DND-41 (cell line): ENCODE measurements at regions not wholly inside any gene's neighbourhood (a gene's known extent, or its start where the extent isn't known, plus 50 kb on each side); places are given as distances from the start of the nearest gene placed in this dataset.

Source experiments
- ATAC-seq: fragments of 200-7000 bp; cut with Tn5 transposase; 3 replicates; pipeline ENCODE4 v1.9.1; 2021; ENCODE audit warnings: low read depth; ENCODE audit not compliant: insufficient read depth
- DNase-seq: peaks from one replicate; pipeline ENCODE4 v3.0.0-alpha.2; 2020
- H2AFZ ChIP-seq: 2 replicates; pipeline ENCODE4 v1.6.0; 2012; ENCODE audit warnings: low read depth, low read length
- H3K27ac ChIP-seq: 2 replicates; pipeline ENCODE4 v1.5.1; 2012; ENCODE audit warnings: low read length, inconsistent platforms
- H3K27me3 ChIP-seq: fragments of 200-600 bp; sonication (generic); 2 replicates; pipeline ENCODE4 v1.6.0; 2012; ENCODE audit warnings: low read length, mild to moderate bottlenecking, inconsistent platforms; ENCODE audit not compliant: insufficient read depth, poor library complexity
- H3K36me3 ChIP-seq: 2 replicates; pipeline ENCODE4 v1.5.1; 2012; ENCODE audit warnings: low read length, inconsistent platforms; ENCODE audit not compliant: insufficient read depth
- H3K4me1 ChIP-seq: 2 replicates; pipeline ENCODE4 v1.5.1; 2012; ENCODE audit warnings: mild to moderate bottlenecking, low read length; ENCODE audit not compliant: insufficient read depth
- H3K4me2 ChIP-seq: 2 replicates; pipeline ENCODE4 v1.6.0; 2012; ENCODE audit warnings: mild to moderate bottlenecking, moderate library complexity, low read length, inconsistent platforms; ENCODE audit not compliant: insufficient read depth
- H3K4me3 ChIP-seq, 2 experiments: fragments of 200-600 bp in 1 of 2; shearing (Covaris generic) in 1 of 2; 2 replicates each; pipeline ENCODE4 v1.5.1; 2012 to 2016; ENCODE audit warnings: inconsistent platforms in 2 of 2, low read length in 2 of 2, mild to moderate bottlenecking in 2 of 2, low read depth in 1 of 2, moderate library complexity in 1 of 2
- H3K79me2 ChIP-seq: 2 replicates; pipeline ENCODE4 v1.6.0; 2012; ENCODE audit warnings: low read length, inconsistent platforms; ENCODE audit not compliant: insufficient read depth
- H3K9ac ChIP-seq: 2 replicates; pipeline ENCODE4 v1.6.0; 2012; ENCODE audit warnings: low read depth, mild to moderate bottlenecking, inconsistent platforms, low read length, moderate library complexity
- H3K9me3 ChIP-seq: 2 replicates; pipeline ENCODE4 v1.5.1; 2012; ENCODE audit warnings: low read length, moderate library complexity, mild to moderate bottlenecking, inconsistent platforms; ENCODE audit not compliant: insufficient read depth, severe bottlenecking
- H4K20me1 ChIP-seq: 2 replicates; pipeline ENCODE4 v1.6.0; 2012; ENCODE audit warnings: low read length; ENCODE audit not compliant: insufficient read depth
- EZH2 ChIP-seq: IDR thresholded peaks from 3 replicates; pipeline ENCODE4 v1.6.1; 2012; ENCODE audit warnings: borderline replicate concordance, low read depth, mild to moderate bottlenecking, moderate library complexity, low read length, inconsistent platforms; ENCODE audit not compliant: severe bottlenecking
- TF ChIP-seq, protein P1 (sequence below): IDR thresholded peaks from 2 replicates; pipeline ENCODE4 v1.5.1; 2012; ENCODE audit warnings: borderline replicate concordance, low read length, moderate library complexity, mild to moderate bottlenecking; ENCODE audit not compliant: poor library complexity, severe bottlenecking; ENCODE audit errors: extremely low read depth

DNA sequence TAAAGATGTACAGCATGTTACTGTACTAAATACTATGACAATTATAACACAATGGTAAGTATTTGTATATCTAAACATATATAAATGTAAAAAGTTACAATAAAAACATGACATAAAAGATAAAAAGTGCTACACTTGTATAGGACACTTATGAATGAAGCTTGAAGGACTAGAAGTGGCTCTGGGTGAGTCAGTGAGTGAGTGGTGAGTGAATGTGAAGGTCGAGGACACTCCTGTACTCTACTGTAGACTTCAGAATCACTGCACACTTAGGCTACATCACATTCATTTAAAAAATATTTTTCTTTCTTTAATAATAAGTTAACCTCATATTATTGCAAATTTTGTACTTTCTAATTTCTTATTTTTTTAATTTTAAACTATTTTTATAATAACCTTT is 1476.7 kb upstream of the CDH8 start:
- H3K27me3 ChIP-seq = no peaks in the 10 kb centered on the region

DNA sequence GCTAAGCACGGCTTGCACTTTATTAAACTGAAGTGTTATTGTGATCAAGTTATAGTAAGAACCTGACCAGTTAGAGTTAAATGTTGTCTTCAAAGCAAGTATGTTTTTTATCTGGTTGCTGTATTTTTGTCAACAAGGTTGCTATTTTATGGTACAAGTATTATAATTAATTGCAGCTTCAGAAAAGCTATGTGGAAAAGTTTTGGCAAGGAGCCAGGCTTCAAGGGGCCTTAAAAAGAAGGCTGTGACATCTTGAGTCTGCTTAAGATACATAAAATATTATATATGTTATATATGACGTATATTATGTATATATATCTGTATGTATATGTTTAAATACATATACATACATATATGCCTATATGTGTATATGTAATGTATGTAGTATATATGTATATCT is 1461.2 kb upstream of the CDH8 start:
- H2AFZ ChIP-seq = no peak overlapping the region
- no peaks in the 10 kb centered on the region for H3K27me3 ChIP-seq
- H3K27ac ChIP-seq = no peak overlapping the region
- no peaks in the 10 kb centered on the region for H3K9me3 ChIP-seq
- TF ChIP-seq, protein P1, sequence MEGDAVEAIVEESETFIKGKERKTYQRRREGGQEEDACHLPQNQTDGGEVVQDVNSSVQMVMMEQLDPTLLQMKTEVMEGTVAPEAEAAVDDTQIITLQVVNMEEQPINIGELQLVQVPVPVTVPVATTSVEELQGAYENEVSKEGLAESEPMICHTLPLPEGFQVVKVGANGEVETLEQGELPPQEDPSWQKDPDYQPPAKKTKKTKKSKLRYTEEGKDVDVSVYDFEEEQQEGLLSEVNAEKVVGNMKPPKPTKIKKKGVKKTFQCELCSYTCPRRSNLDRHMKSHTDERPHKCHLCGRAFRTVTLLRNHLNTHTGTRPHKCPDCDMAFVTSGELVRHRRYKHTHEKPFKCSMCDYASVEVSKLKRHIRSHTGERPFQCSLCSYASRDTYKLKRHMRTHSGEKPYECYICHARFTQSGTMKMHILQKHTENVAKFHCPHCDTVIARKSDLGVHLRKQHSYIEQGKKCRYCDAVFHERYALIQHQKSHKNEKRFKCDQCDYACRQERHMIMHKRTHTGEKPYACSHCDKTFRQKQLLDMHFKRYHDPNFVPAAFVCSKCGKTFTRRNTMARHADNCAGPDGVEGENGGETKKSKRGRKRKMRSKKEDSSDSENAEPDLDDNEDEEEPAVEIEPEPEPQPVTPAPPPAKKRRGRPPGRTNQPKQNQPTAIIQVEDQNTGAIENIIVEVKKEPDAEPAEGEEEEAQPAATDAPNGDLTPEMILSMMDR = no peak
- no peak for TF ChIP-seq EZH2
- no peak overlapping the region for H3K4me2 ChIP-seq
- no peaks in the 10 kb centered on the region for H4K20me1 ChIP-seq
- no peaks in the 10 kb centered on the region for H3K4me1 ChIP-seq
- H3K4me3 ChIP-seq = no peak overlapping the region
- no peaks in the 10 kb centered on the region for H3K36me3 ChIP-seq
- DNase-seq (no peak), ATAC-seq (no peak)
- no peak overlapping the region for H3K9ac ChIP-seq
- H3K79me2 ChIP-seq = no peaks in the 10 kb centered on the region

More for the DNA sequence above, 1476.7 kb upstream of the CDH8 start:
- Histone ChIP-seq H3K4me3 (no peak overlapping the region), H3K4me2 (no peak overlapping the region), H3K36me3 (no peaks in the 10 kb centered on the region), H3K9me3 (no peaks in the 10 kb centered on the region), H3K27ac (no peak overlapping the region), H4K20me1 (no peaks in the 10 kb centered on the region), H3K4me1 (no peaks in the 10 kb centered on the region), H3K9ac (no peak overlapping the region), H3K79me2 (no peaks in the 10 kb centered on the region), H2AFZ (no peak overlapping the region)
- TF ChIP-seq, protein P1 = no peak
- no peak for TF ChIP-seq EZH2
- no peak for DNase-seq
- no peak for ATAC-seq

DNA sequence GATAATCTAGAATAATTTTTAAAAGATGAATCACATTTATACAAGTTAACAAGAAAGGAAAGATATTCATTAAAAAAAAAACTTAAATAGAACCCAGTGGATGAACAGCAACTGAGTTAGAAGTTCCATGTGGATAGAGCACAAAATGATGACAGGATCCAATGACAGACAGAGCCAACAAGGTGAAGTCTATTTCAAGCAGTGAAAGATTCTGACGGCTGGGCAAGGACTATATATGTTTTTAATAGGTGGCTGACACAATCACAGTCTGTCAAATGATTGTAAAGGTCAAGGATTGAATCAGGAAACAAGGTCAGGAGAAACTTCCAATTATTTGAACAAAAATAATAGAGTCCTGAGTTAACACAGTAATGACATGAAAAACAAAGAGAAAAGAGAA is 1460.0 kb upstream of the CDH8 start:
- no peak overlapping the region for H3K4me3 ChIP-seq
- H3K4me1 ChIP-seq = no peaks in the 10 kb centered on the region
- H3K27ac ChIP-seq = no peak overlapping the region
- H3K9ac ChIP-seq = no peak overlapping the region
- ATAC-seq = no peak
- no peak overlapping the region for H3K4me2 ChIP-seq
- TF ChIP-seq EZH2 = no peak
- TF ChIP-seq, protein P1 = no peak
- H3K9me3 ChIP-seq = no peaks in the 10 kb centered on the region
- no peak for DNase-seq
- no peaks in the 10 kb centered on the region for H3K79me2 ChIP-seq
- H2AFZ ChIP-seq = no peak overlapping the region
- no peaks in the 10 kb centered on the region for H4K20me1 ChIP-seq
- no peaks in the 10 kb centered on the region for H3K36me3 ChIP-seq
- no peaks in the 10 kb centered on the region for H3K27me3 ChIP-seq

DNA sequence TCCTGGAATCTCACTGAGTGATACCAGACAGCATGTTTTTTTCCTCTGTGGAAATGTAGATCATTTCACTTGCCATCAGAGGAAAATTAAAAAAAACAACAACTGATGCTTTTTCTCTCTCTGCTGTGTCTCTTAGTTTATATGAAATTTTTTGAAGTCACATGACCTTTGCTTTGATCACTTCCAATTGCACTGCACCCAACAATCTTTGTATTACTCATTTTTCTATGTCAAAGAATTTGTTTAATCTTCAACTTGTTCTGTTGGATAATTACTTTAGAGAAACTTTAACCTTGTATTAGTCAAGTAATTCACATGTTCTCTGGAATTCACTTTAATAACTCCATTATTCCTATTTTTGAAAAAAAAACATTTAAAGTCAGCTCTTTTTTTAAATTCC is 1452.7 kb upstream of the CDH8 start:
- no peaks in the 10 kb centered on the region for H3K79me2 ChIP-seq
- H3K4me1 ChIP-seq = no peaks in the 10 kb centered on the region
- H3K27me3 ChIP-seq = no peaks in the 10 kb centered on the region
- no peak overlapping the region for H3K4me3 ChIP-seq
- no peaks in the 10 kb centered on the region for H4K20me1 ChIP-seq
- no peaks in the 10 kb centered on the region for H3K9me3 ChIP-seq
- TF ChIP-seq, protein P1 = no peak
- no peak for TF ChIP-seq EZH2
- H3K27ac ChIP-seq = no peak overlapping the region
- H3K9ac ChIP-seq = no peak overlapping the region
- no peak overlapping the region for H2AFZ ChIP-seq
- ATAC-seq (no peak), DNase-seq (no peak)
- no peak overlapping the region for H3K4me2 ChIP-seq
- H3K36me3 ChIP-seq = no peaks in the 10 kb centered on the region
